PC-9 (cell line): ENCODE measurements at regions not wholly inside any gene's neighbourhood (a gene's known extent, or its start where the extent isn't known, plus 50 kb on each side); places are given as distances from the start of the nearest gene placed in this dataset.

ENCODE experiments used
- EZH2 ChIP-seq: fragments of 200-600 bp; sonication (generic); IDR thresholded peaks from 2 replicates; pipeline ENCODE4 v1.8.0; 2017; ENCODE audit warnings: antibody characterized with exemption, low read depth
- TF ChIP-seq, protein P1 (sequence below): fragments of 200-600 bp; sonication (generic); conservative IDR thresholded peaks from 2 replicates; pipeline ENCODE4 v1.6.1; 2017; ENCODE audit warnings: mixed run types, antibody characterized with exemption, mild to moderate bottlenecking, moderate library complexity

DNA sequence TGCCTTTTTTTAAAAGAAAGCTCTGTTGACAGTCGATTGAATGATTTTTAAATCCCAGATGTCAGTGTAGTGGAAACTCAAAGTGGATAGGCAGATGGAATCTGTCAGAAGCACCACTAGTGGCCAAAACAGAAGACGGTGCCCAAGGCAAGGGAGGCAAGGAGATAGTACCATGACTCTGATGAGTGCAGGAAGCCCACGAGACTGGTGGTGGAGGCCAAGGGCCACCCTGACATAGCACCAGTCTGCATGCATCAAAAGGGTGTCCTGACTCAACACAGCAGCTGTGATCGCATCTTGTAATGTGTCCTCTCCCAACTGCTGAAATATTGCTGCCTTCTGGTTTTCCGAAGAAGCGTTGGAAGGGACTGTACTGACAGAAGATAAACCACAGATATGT is 124.1 kb upstream of the PAPPA2 start:
- TF ChIP-seq, protein P1, sequence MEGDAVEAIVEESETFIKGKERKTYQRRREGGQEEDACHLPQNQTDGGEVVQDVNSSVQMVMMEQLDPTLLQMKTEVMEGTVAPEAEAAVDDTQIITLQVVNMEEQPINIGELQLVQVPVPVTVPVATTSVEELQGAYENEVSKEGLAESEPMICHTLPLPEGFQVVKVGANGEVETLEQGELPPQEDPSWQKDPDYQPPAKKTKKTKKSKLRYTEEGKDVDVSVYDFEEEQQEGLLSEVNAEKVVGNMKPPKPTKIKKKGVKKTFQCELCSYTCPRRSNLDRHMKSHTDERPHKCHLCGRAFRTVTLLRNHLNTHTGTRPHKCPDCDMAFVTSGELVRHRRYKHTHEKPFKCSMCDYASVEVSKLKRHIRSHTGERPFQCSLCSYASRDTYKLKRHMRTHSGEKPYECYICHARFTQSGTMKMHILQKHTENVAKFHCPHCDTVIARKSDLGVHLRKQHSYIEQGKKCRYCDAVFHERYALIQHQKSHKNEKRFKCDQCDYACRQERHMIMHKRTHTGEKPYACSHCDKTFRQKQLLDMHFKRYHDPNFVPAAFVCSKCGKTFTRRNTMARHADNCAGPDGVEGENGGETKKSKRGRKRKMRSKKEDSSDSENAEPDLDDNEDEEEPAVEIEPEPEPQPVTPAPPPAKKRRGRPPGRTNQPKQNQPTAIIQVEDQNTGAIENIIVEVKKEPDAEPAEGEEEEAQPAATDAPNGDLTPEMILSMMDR, result no peak
- TF ChIP-seq EZH2, result no peak
